A549 (cell line): ENCODE measurements at regions not wholly inside any gene's neighbourhood (a gene's known extent, or its start where the extent isn't known, plus 50 kb on each side); places are given as distances from the start of the nearest gene placed in this dataset.

Experiments used
- ATAC-seq, 2 experiments: fragments of 200-7000 bp in 1 of 2; fragments of >200 bp in 1 of 2; cut with Nextera tagmentation in 1 of 2; cut with Tn5 transposase in 1 of 2; 3 replicates each; pipeline versions ENCODE4 v1.8.0 to v1.9.1; 2018 to 2020; ENCODE audit warnings: mild to moderate bottlenecking in 1 of 2, moderate library complexity in 1 of 2
- CTCF ChIA-PET: fragments of 300-600 bp; sonication (Branson Sonifier 250); formaldehyde crosslinking; extraction: SDS; loops from one replicate; lab custom pipeline; 2021; ENCODE audit warnings: antibody characterized with exemption, inconsistent platforms; lab: Yijun Ruan, JAX
- POLR2A ChIA-PET: fragments of 350-600 bp; formaldehyde crosslinking; extraction: SDS; loops from one replicate; lab custom pipeline; 2021; ENCODE audit warnings: antibody characterized with exemption, inconsistent platforms; lab: Yijun Ruan, JAX
- DNase-seq, 2 experiments: peaks; one replicate each; pipeline versions ENCODE4 v3.0.0 to v3.0.0-alpha.2; 2011 to 2016; ENCODE audit warnings: low read depth in 1 of 2, low spot score in 1 of 2
- FAIRE-seq: peaks from 2 replicates; lab custom pipeline; 2011; peaks lifted over from hg19 to GRCh38; lab: Jason Lieb, UNC
- H3K27ac ChIP-seq, 2 experiments: fragments of >200 bp; sonication (Bioruptor Twin); formaldehyde crosslinking; 3 replicates each; pipeline ENCODE4 v1.5.1; 2016 to 2017
- H3K4me1 ChIP-seq: fragments of >200 bp; sonication (Bioruptor Twin); formaldehyde crosslinking; 3 replicates; pipeline ENCODE4 v1.6.1; 2016
- H3K4me2 ChIP-seq: fragments of >200 bp; sonication (Bioruptor Twin); formaldehyde crosslinking; 3 replicates; pipeline ENCODE4 v1.6.1; 2016
- H3K4me3 ChIP-seq: fragments of >200 bp; sonication (Bioruptor Twin); formaldehyde crosslinking; 3 replicates; pipeline ENCODE4 v1.5.1; 2016
- H3K9me3 ChIP-seq: fragments of >200 bp; sonication (Bioruptor Twin); formaldehyde crosslinking; 3 replicates; pipeline ENCODE4 v1.6.1; 2016
- BHLHE40 ChIP-seq: IDR thresholded peaks from 2 replicates; pipeline ENCODE4 v1.6.1; 2012; ENCODE audit warnings: low read depth, low read length, inconsistent platforms
- CHD2 ChIP-seq: fragments of 150-350 bp; IDR thresholded peaks from 2 replicates; pipeline ENCODE4 v1.6.1; 2014; ENCODE audit warnings: low read length; ENCODE audit not compliant: partially characterized antibody
- EHF ChIP-seq: fragments of 250-450 bp; sonication (Bioruptor Pico); IDR thresholded peaks from 2 replicates; pipeline ENCODE4 v1.5.0; 2020; ENCODE audit warnings: mild to moderate bottlenecking
- EP300 ChIP-seq, 2 experiments: fragments of >200 bp; sonication (Bioruptor Twin); formaldehyde crosslinking; IDR thresholded peaks; 2 replicates in 1 of 2; 3 replicates in 1 of 2; pipeline ENCODE4 v1.6.1; 2016 to 2017
- ESRRA ChIP-seq: fragments of 150-350 bp; IDR thresholded peaks from 2 replicates; pipeline ENCODE4 v1.6.1; 2014; ENCODE audit warnings: mild to moderate bottlenecking, low read length, borderline replicate concordance
- FOSB ChIP-seq: fragments of 250-450 bp; sonication (Bioruptor Pico); IDR thresholded peaks from 2 replicates; pipeline ENCODE4 v1.5.0; 2020; ENCODE audit warnings: mild to moderate bottlenecking, moderate library complexity
- FOSL2 ChIP-seq, 2 experiments: fragments of 450-650 bp in 1 of 2; fragments of >200 bp in 1 of 2; sonication (Bioruptor Twin) in 1 of 2; formaldehyde crosslinking; IDR thresholded peaks; 2 replicates each; pipeline versions ENCODE4 v1.5.0 to v1.6.1; 2016 to 2020; ENCODE audit warnings: mild to moderate bottlenecking in 1 of 2, moderate library complexity in 1 of 2
- GATA3 ChIP-seq: IDR thresholded peaks from 2 replicates; pipeline ENCODE4 v1.6.1; 2012; ENCODE audit warnings: borderline replicate concordance
- JUN ChIP-seq, 2 experiments: fragments of >200 bp; sonication (Bioruptor Twin); formaldehyde crosslinking; IDR thresholded peaks; 2 replicates in 1 of 2; 3 replicates in 1 of 2; pipeline ENCODE4 v1.6.1; 2016 to 2017
- KDM1A ChIP-seq: fragments of 200-600 bp; sonication (generic); IDR thresholded peaks from 2 replicates; pipeline ENCODE4 v1.6.1; 2016; ENCODE audit warnings: low read depth, mild to moderate bottlenecking
- KDM5A ChIP-seq: fragments of 200-600 bp; sonication (generic); IDR thresholded peaks from 2 replicates; pipeline ENCODE4 v1.6.1; 2016; ENCODE audit warnings: antibody characterized with exemption, mild to moderate bottlenecking
- MAFK ChIP-seq: fragments of 450-650 bp; IDR thresholded peaks from 2 replicates; pipeline ENCODE4 v1.6.1; 2014; ENCODE audit not compliant: partially characterized antibody
- MAZ ChIP-seq: fragments of 150-350 bp; IDR thresholded peaks from 2 replicates; pipeline ENCODE4 v1.6.1; 2014; ENCODE audit warnings: antibody characterized with exemption, low read depth, low read length, borderline replicate concordance
- NFE2L2 ChIP-seq: fragments of 150-350 bp; conservative IDR thresholded peaks from 2 replicates; pipeline ENCODE4 v1.6.1; 2014; ENCODE audit warnings: low read length
- NPAS2 ChIP-seq: fragments of 250-450 bp; sonication (Bioruptor Pico); IDR thresholded peaks from 2 replicates; pipeline ENCODE4 v1.8.0; 2022; ENCODE audit warnings: mild to moderate bottlenecking, moderate library complexity, borderline replicate concordance
- NR3C1 ChIP-seq: fragments of >200 bp; sonication (Bioruptor Twin); formaldehyde crosslinking; IDR thresholded peaks from 3 replicates; pipeline ENCODE4 v1.6.1; 2017
- RAD21 ChIP-seq, 2 experiments: fragments of >200 bp in 1 of 2; sonication (Bioruptor Twin) in 1 of 2; formaldehyde crosslinking in 1 of 2; IDR thresholded peaks in 1 of 2; conservative IDR thresholded peaks in 1 of 2; 2 replicates in 1 of 2; 3 replicates in 1 of 2; pipeline ENCODE4 v1.6.1; 2012 to 2018; ENCODE audit warnings: inconsistent platforms in 1 of 2
- RARB ChIP-seq: fragments of 250-450 bp; sonication (Bioruptor Pico); IDR thresholded peaks from 2 replicates; pipeline ENCODE4 v1.8.0; 2021; ENCODE audit warnings: mild to moderate bottlenecking, moderate library complexity
- SMC3 ChIP-seq: fragments of >200 bp; sonication (Bioruptor Twin); formaldehyde crosslinking; IDR thresholded peaks from 3 replicates; pipeline ENCODE4 v1.6.1; 2018; ENCODE audit warnings: inconsistent platforms
- TFCP2L1 ChIP-seq: fragments of 250-450 bp; sonication (Bioruptor Pico); IDR thresholded peaks from 2 replicates; pipeline ENCODE4 v1.5.0; 2021; ENCODE audit warnings: mild to moderate bottlenecking
- ZC3H11A ChIP-seq: fragments of 450-650 bp; IDR thresholded peaks from 2 replicates; pipeline ENCODE4 v1.6.1; 2014; ENCODE audit warnings: antibody characterized with exemption, mild to moderate bottlenecking
- ZNF302 ChIP-seq: fragments of 250-450 bp; sonication (Bioruptor Pico); IDR thresholded peaks from 2 replicates; pipeline ENCODE4 v1.9.0; 2021; ENCODE audit warnings: inconsistent platforms, mild to moderate bottlenecking, moderate library complexity
- WGBS: methylation state at CpG from one replicate; pipeline ENCODE4 v1.1.6; 2017; ENCODE audit errors: missing lambda C conversion rate; 5-methylcytosine and 5-hydroxymethylcytosine counted together
- TF ChIP-seq, protein P1 (sequence below): IDR thresholded peaks from 2 replicates; pipeline ENCODE4 v1.6.1; 2012
- TF ChIP-seq, protein P2 (sequence below): fragments of 450-650 bp; IDR thresholded peaks from 2 replicates; pipeline ENCODE4 v1.6.1; 2014; ENCODE audit warnings: antibody characterized with exemption
- TF ChIP-seq, protein P3 (sequence below): fragments of >200 bp; sonication (Bioruptor Twin); formaldehyde crosslinking; IDR thresholded peaks from 3 replicates; pipeline ENCODE4 v1.6.1; 2016
- TF ChIP-seq, protein P4 (sequence below): fragments of >200 bp; sonication (Bioruptor Twin); formaldehyde crosslinking; IDR thresholded peaks from 2 replicates; pipeline ENCODE4 v1.6.1; 2016

DNA sequence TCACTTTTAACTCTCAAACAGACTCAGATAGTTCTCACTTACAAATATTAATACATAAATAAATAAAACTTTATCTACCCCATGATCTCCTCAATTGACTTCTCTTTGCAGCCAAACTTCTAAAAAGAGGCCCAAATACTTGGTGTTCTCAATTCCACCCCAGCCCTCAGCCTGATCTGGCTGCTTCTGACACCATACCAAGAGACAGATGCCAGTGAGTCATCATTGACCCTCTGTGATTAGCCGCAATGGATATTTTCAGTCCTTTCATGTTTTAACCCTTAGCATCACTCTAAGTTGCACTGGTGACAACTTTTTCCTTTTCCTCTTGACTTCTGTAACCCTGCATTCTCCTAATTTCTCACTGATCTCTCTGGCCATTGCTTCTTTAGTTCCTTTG lies 184.1 kb upstream of the ARHGAP20 start:
- DNase-seq (no peak), ATAC-seq (no peak), FAIRE-seq (no peak)
- H3K4me3 ChIP-seq = no peak overlapping the region
- TF ChIP-seq EP300 (IDR thresholded peaks at IDR 0.05) = no peak
- no peak for TF ChIP-seq JUN (IDR thresholded peaks at IDR 0.05)
- no peak for TF ChIP-seq SMC3
- TF ChIP-seq ESRRA = no peak
- TF ChIP-seq NFE2L2 = no peak
- no peak for TF ChIP-seq MAZ
- no peak for TF ChIP-seq RARB (CRISPR knock-in tag)
- TF ChIP-seq NR3C1 = no peak
- no peak for TF ChIP-seq ZNF302 (CRISPR knock-in tag)
- TF ChIP-seq BHLHE40 = no peak
- TF ChIP-seq EHF = no peak
- TF ChIP-seq, protein P1, sequence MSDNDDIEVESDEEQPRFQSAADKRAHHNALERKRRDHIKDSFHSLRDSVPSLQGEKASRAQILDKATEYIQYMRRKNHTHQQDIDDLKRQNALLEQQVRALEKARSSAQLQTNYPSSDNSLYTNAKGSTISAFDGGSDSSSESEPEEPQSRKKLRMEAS = no peak
- no peak for TF ChIP-seq TFCP2L1 (CRISPR knock-in tag)
- TF ChIP-seq, protein P2, sequence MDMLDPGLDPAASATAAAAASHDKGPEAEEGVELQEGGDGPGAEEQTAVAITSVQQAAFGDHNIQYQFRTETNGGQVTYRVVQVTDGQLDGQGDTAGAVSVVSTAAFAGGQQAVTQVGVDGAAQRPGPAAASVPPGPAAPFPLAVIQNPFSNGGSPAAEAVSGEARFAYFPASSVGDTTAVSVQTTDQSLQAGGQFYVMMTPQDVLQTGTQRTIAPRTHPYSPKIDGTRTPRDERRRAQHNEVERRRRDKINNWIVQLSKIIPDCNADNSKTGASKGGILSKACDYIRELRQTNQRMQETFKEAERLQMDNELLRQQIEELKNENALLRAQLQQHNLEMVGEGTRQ = no peak
- CTCF ChIA-PET = no interaction called here
- H3K4me2 ChIP-seq = no peak overlapping the region
- H3K27ac ChIP-seq = no peak overlapping the region
- POLR2A ChIA-PET = no interaction called here
- no peaks in the 10 kb centered on the region for H3K9me3 ChIP-seq
- WGBS = 11% methylated on average over 1 of the region's 1 CpG
- H3K4me1 ChIP-seq = no peaks in the 10 kb centered on the region

DNA sequence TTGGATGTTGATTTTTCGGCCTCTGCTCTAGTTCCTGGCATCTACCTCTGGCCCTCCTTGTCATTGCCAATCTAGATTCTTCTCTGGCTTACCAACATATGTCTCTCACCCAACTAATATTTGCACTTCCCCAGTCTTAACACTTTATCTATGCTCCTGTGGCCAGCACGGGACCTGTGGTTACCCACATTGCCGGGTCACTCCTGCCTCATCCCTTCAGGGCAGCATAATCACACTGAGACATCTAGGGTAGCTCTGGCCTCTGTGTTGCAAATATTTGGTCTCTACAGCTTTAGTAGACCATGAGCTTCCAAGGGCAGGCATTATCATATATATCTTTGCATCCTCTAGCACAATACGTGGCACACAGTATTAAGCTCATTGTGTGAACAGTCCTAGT lies 182.0 kb upstream of the ARHGAP20 start:
- 4% methylated on average over 4 of the region's 4 CpGs for WGBS
- ChIA-PET CTCF (no interaction called here), POLR2A (no interaction called here)
- no peak for ATAC-seq
- H3K4me1 ChIP-seq = no peaks in the 10 kb centered on the region
- no peak overlapping the region for H3K4me3 ChIP-seq
- no peak overlapping the region for H3K4me2 ChIP-seq
- no peak for DNase-seq
- TF ChIP-seq, protein P3, sequence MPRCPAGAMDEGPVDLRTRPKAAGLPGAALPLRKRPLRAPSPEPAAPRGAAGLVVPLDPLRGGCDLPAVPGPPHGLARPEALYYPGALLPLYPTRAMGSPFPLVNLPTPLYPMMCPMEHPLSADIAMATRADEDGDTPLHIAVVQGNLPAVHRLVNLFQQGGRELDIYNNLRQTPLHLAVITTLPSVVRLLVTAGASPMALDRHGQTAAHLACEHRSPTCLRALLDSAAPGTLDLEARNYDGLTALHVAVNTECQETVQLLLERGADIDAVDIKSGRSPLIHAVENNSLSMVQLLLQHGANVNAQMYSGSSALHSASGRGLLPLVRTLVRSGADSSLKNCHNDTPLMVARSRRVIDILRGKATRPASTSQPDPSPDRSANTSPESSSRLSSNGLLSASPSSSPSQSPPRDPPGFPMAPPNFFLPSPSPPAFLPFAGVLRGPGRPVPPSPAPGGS = no peak
- TF ChIP-seq ZC3H11A (no peak), MAFK (no peak), RAD21 (conservative IDR thresholded peaks at IDR 0.05 in 1 of 2, IDR thresholded peaks at IDR 0.05 in 1 of 2) (no peak), KDM5A (no peak), EP300 (IDR thresholded peaks at IDR 0.05) (no peak), FOSB (CRISPR knock-in tag) (no peak), KDM1A (no peak), NPAS2 (CRISPR knock-in tag) (no peak), FOSL2 (IDR thresholded peaks at IDR 0.05) (no peak), FOSL2 (CRISPR knock-in tag; IDR thresholded peaks at IDR 0.05) (no peak), GATA3 (no peak), ZNF302 (CRISPR knock-in tag) (no peak), NFE2L2 (no peak), CHD2 (no peak), TFCP2L1 (CRISPR knock-in tag) (no peak)
- TF ChIP-seq, protein P2 = no peak
- TF ChIP-seq, protein P4, sequence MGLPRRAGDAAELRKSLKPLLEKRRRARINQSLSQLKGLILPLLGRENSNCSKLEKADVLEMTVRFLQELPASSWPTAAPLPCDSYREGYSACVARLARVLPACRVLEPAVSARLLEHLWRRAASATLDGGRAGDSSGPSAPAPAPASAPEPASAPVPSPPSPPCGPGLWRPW = no peak
- no peak overlapping the region for H3K27ac ChIP-seq
- no peak for FAIRE-seq
- no peaks in the 10 kb centered on the region for H3K9me3 ChIP-seq
